ENCODE measurements at regions not wholly inside any gene's neighbourhood (a gene's known extent, or its start where the extent isn't known, plus 50 kb on each side); places are given as distances from the start of the nearest gene placed in this dataset.

DNA sequence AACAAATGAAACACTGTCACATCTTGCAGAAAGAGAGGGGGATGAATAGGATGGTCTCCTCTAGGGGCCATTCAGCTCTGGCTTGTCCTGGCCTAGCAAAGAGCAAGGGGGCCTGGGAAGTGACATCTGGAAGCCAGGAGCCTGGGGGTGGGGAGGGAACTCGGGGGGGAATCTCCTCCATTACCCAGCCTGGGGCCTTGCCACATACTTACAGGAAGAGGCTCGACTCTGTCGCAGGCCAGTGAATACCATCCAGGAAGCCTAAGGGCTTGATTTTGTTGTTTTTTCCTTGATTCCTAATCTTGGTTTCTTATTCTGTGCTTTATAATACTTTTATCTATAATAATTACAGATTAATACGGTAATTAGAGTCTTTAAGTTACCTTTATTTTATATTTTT, 797.5 kb upstream of the ID2 start:
- H3K9me3 ChIP-seq (replicated peaks; ENCODE audit: control insufficient read depth, insufficient read depth, low read depth, low read length) = no peaks in the 10 kb centered on the region
- CTCF ChIA-PET (ENCODE audit: low intra/inter-chr PET ratio) = no interaction called here
- no peaks in the 10 kb centered on the region for H4K20me1 ChIP-seq (replicated peaks; ENCODE audit: control insufficient read depth, insufficient read depth, low read length)
- no peak for TF ChIP-seq HEY1 (CRISPR knock-in tag; IDR thresholded peaks at IDR 0.05; ENCODE audit: borderline replicate concordance)
- no peak for TF ChIP-seq TSC22D4 (tag; IDR thresholded peaks at IDR 0.05)
- TF ChIP-seq, protein P1, sequence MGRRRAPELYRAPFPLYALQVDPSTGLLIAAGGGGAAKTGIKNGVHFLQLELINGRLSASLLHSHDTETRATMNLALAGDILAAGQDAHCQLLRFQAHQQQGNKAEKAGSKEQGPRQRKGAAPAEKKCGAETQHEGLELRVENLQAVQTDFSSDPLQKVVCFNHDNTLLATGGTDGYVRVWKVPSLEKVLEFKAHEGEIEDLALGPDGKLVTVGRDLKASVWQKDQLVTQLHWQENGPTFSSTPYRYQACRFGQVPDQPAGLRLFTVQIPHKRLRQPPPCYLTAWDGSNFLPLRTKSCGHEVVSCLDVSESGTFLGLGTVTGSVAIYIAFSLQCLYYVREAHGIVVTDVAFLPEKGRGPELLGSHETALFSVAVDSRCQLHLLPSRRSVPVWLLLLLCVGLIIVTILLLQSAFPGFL (CRISPR knock-in tag; IDR thresholded peaks at IDR 0.05) = no peak
- TF ChIP-seq SLC30A9 (CRISPR knock-in tag; IDR thresholded peaks at IDR 0.05) = no peak
- TF ChIP-seq ZNF586 (CRISPR knock-in tag; conservative IDR thresholded peaks at IDR 0.05) = no peak
- TF ChIP-seq, protein P2, sequence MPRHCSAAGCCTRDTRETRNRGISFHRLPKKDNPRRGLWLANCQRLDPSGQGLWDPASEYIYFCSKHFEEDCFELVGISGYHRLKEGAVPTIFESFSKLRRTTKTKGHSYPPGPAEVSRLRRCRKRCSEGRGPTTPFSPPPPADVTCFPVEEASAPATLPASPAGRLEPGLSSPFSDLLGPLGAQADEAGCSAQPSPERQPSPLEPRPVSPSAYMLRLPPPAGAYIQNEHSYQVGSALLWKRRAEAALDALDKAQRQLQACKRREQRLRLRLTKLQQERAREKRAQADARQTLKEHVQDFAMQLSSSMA (CRISPR knock-in tag; IDR thresholded peaks at IDR 0.05) = no peak
- TF ChIP-seq, protein P3, sequence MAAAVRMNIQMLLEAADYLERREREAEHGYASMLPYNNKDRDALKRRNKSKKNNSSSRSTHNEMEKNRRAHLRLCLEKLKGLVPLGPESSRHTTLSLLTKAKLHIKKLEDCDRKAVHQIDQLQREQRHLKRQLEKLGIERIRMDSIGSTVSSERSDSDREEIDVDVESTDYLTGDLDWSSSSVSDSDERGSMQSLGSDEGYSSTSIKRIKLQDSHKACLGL (CRISPR knock-in tag; IDR thresholded peaks at IDR 0.05; ENCODE audit: borderline replicate concordance, poor library complexity, severe bottlenecking) = no peak
- TF ChIP-seq ZNF644 (tag; IDR thresholded peaks at IDR 0.05; ENCODE audit: low read depth) = no peak
- TF ChIP-seq ETV5 (CRISPR knock-in tag; IDR thresholded peaks at IDR 0.05; ENCODE audit: low read depth) = no peak
- TF ChIP-seq, protein P4, sequence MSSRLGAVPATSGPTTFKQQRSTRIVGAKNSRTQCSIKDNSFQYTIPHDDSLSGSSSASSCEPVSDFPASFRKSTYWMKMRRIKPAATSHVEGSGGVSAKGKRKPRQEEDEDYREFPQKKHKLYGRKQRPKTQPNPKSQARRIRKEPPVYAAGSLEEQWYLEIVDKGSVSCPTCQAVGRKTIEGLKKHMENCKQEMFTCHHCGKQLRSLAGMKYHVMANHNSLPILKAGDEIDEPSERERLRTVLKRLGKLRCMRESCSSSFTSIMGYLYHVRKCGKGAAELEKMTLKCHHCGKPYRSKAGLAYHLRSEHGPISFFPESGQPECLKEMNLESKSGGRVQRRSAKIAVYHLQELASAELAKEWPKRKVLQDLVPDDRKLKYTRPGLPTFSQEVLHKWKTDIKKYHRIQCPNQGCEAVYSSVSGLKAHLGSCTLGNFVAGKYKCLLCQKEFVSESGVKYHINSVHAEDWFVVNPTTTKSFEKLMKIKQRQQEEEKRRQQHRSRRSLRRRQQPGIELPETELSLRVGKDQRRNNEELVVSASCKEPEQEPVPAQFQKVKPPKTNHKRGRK (tag; IDR thresholded peaks at IDR 0.05) = no peak

More for the DNA sequence above, 797.5 kb upstream of the ID2 start:
- no TSS peak for BruUV-seq (replicated peaks)
- Histone ChIP-seq H2AFZ (ENCODE audit: low read depth, low read length) (no peak overlapping the region), H3K27me3 (ENCODE audit: control insufficient read depth in 2 of 2, insufficient read depth in 2 of 2, low read length in 2 of 2) (peaks cover 0 to 3% of the 10 kb centered on the region in 2 experiments; a peak in 1 of 5 replicates), H3K9me1 (ENCODE audit: control insufficient read depth, insufficient read depth, low read length) (no peaks in the 10 kb centered on the region), H3K9ac (ENCODE audit: insufficient read depth in 1 of 2, low read depth in 2 of 2, low read length in 2 of 2) (no peak overlapping the region), H3K4me3 (no peak overlapping the region), H3K27ac (ENCODE audit: extremely low read depth, low read depth, low read length) (no peak overlapping the region), H3K4me2 (ENCODE audit: insufficient read depth, low read length) (no peak overlapping the region), H3K79me2 (ENCODE audit: control insufficient read depth, insufficient read depth, low read length) (no peaks in the 10 kb centered on the region), H3K36me3 (ENCODE audit: control insufficient read depth, insufficient read depth, low read length) (no peaks in the 10 kb centered on the region), H3K4me1 (replicated peaks in 1 of 2; ENCODE audit: control insufficient read depth in 2 of 2, insufficient read depth in 2 of 2, low read length in 2 of 2) (no peaks in the 10 kb centered on the region)
- in situ Hi-C loops (cut with MboI) = no loop called here
- WGBS (ENCODE audit: insufficient coverage, low coverage, missing lambda C conversion rate) = 0% methylated on average over 3 of the region's 4 CpGs
- no peak for DNase-seq (ENCODE audit: extremely low read depth in 1 of 4, low spot score in 3 of 4)
- no peak for FAIRE-seq
- no peak for ATAC-seq
- intact Hi-C loops (cut with micrococcal nuclease) = no loop called here
- POLR2A ChIA-PET = no interaction called here

All from K562 (cell line).